ENCODE measurements at regions not wholly inside any gene's neighbourhood (a gene's known extent, or its start where the extent isn't known, plus 50 kb on each side); places are given as distances from the start of the nearest gene placed in this dataset.

DNA sequence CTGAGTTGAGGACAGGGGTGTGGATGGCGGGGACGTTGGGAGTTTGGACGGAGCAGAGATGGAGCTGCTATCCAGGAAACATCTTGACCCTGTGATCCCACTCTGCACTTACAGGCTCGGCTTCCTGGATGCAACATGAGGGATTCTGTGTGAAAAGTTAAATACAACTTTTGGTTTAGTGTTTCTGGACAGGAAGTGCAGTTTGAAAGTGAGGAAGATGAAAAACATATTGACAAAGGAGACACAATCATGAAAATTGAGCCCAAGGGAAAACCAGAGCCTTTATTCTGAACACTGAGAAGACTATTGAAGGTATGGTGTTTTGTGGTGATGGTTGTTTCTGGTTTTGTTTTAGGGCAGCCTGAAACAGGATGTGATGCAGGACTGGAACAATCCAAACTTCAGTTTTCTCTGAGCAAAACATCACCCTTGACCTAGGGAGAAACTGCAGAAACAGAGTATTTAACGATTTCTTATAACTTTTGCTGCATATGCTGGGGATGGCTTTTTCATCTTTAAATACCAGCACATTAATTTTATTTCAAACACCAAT is 76.5 kb upstream of the RFX8 start:
- Histone ChIP-seq H3K9ac (ENCODE audit: low read depth in 2 of 2, low read length in 2 of 2) (no peak overlapping the region), H3K27me3 (no peaks in the 10 kb centered on the region), H3K27ac (no peak overlapping the region), H3K4me3 (no peak overlapping the region), H3K4me1 (no peaks in the 10 kb centered on the region), H3K36me3 (no peaks in the 10 kb centered on the region), H3K9me3 (no peaks in the 10 kb centered on the region)
- TF ChIP-seq, protein P1, sequence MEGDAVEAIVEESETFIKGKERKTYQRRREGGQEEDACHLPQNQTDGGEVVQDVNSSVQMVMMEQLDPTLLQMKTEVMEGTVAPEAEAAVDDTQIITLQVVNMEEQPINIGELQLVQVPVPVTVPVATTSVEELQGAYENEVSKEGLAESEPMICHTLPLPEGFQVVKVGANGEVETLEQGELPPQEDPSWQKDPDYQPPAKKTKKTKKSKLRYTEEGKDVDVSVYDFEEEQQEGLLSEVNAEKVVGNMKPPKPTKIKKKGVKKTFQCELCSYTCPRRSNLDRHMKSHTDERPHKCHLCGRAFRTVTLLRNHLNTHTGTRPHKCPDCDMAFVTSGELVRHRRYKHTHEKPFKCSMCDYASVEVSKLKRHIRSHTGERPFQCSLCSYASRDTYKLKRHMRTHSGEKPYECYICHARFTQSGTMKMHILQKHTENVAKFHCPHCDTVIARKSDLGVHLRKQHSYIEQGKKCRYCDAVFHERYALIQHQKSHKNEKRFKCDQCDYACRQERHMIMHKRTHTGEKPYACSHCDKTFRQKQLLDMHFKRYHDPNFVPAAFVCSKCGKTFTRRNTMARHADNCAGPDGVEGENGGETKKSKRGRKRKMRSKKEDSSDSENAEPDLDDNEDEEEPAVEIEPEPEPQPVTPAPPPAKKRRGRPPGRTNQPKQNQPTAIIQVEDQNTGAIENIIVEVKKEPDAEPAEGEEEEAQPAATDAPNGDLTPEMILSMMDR (IDR thresholded peaks at IDR 0.05) = no peak
- DNase-seq = no peak
- intact Hi-C loops (cut with DNase I) = no loop called here

DNA sequence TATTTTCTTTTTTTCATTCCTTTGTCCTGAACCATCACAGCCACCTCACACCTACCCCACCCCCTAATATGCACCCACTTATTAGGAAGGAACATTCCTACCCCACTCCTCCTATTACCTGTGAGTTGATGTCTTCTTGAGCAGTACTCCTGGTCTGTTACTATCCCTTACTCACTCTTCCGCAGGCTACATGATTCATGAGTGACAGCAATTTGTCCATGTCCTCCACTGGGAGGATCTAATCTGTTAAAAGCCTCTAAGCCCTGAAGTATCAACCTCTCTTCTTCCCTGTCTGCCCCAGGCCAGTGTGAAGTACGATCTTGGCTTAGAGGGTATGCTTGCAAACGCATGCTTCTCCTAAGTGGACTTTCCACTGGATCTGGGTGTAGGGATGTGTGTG is 75.6 kb upstream of the RFX8 start:
- TF ChIP-seq, protein P1 (IDR thresholded peaks at IDR 0.05) = no peak

DNA sequence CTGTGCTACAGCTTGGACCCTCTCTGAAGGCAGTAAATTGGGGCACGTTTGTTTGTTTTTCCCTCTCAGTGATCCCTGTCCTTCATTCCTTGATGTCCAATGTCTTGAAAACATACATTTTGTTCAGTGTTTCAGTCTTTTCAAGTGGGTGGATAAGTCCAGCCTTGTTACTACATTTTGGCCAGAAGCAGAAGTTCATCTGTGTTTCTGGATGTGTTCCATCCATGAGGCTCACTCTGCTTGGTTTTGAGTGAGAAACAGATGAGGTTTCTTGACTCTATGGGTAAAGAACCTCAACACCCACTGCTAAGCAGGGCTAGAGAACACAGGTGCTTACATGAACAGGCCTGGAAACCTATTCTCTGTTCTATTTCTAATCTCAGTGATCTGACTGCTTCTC is 74.5 kb upstream of the RFX8 start:
- no peak for DNase-seq
- intact Hi-C loops (cut with DNase I) = no loop called here
- TF ChIP-seq, protein P1 (IDR thresholded peaks at IDR 0.05) = no peak
- no peak overlapping the region for H3K4me3 ChIP-seq
- H3K9me3 ChIP-seq = no peaks in the 10 kb centered on the region
- no peaks in the 10 kb centered on the region for H3K36me3 ChIP-seq
- no peak overlapping the region for H3K9ac ChIP-seq (ENCODE audit: low read depth in 2 of 2, low read length in 2 of 2)
- H3K27me3 ChIP-seq = no peaks in the 10 kb centered on the region
- H3K4me1 ChIP-seq = no peaks in the 10 kb centered on the region
- H3K27ac ChIP-seq = no peak overlapping the region

More for the DNA sequence above, 75.6 kb upstream of the RFX8 start:
- no peaks in the 10 kb centered on the region for H3K36me3 ChIP-seq
- no peak for DNase-seq
- no peak overlapping the region for H3K9ac ChIP-seq (ENCODE audit: low read depth in 2 of 2, low read length in 2 of 2)
- no peaks in the 10 kb centered on the region for H3K9me3 ChIP-seq
- no peaks in the 10 kb centered on the region for H3K27me3 ChIP-seq
- no peak overlapping the region for H3K4me3 ChIP-seq
- intact Hi-C loops (cut with DNase I) = no loop called here
- no peaks in the 10 kb centered on the region for H3K4me1 ChIP-seq
- no peak overlapping the region for H3K27ac ChIP-seq

DNA sequence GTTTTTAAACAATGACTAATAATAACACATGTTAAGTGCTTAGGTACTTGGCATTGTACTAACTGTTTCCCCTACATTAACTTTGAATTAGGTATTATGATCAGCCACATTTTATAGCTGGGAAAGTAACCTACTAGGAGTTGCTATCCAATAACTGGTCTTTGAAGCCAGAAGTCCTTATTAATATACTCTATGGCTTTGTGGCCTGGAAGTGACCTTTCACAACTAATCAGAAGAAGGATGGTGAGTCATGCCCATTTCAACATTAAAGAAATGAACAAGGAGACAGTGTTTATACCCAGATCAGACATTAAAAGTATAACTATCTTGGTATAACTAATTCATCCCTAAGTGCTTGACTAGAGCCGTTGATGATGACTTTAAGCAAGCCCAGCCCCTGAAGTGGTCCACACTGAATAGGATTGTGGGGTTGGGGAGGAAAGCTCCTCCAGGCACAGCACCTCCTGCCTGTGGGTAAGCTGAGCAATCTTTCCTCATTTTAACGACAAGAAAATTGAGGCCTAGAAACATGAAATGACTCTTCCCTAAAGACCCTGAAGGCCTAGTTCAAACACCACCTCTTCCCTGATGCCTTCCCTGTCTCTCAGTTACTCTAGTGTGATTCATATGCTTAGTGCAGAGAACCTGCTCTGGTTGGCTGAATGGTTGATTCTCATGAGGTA is 71.6 kb upstream of the RFX8 start:
- Histone ChIP-seq H3K36me3 (no peaks in the 10 kb centered on the region), H3K4me1 (no peaks in the 10 kb centered on the region), H3K9ac (ENCODE audit: low read depth in 2 of 2, low read length in 2 of 2) (no peak overlapping the region), H3K27me3 (no peaks in the 10 kb centered on the region), H3K4me3 (no peak overlapping the region), H3K27ac (no peak overlapping the region), H3K9me3 (no peaks in the 10 kb centered on the region)
- intact Hi-C loops (cut with DNase I) = no loop called here
- TF ChIP-seq, protein P1 (IDR thresholded peaks at IDR 0.05) = no peak
- no peak for DNase-seq

DNA sequence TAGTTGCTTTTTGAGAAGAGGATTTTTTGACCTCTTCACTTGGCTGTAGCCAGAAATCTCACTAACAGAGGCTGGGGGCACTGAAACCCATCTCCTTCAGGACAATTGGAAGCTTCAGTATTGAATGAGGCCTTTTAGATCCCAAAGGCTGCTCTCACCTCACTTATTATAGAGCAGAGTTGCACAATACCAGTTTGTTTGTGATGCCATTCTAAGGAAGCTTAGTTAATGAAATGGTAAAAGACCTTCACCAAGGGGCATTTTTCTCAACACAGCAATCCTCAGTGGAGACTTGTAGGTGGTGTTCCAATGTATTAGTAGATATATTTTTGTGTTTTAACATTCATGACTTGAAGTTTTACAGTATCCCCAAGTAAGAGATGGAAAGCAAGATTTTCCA is 71.0 kb upstream of the RFX8 start:
- Histone ChIP-seq H3K9me3 (no peaks in the 10 kb centered on the region), H3K27ac (no peak overlapping the region), H3K36me3 (no peaks in the 10 kb centered on the region), H3K27me3 (no peaks in the 10 kb centered on the region), H3K4me3 (no peak overlapping the region), H3K9ac (ENCODE audit: low read depth in 2 of 2, low read length in 2 of 2) (no peak overlapping the region), H3K4me1 (no peaks in the 10 kb centered on the region)
- intact Hi-C loops (cut with DNase I) = no loop called here
- no peak for DNase-seq
- TF ChIP-seq, protein P1 (IDR thresholded peaks at IDR 0.05) = no peak

Data from colonic mucosa (tissue), 4 donors.